ENCODE measurements at regions not wholly inside any gene's neighbourhood (a gene's known extent, or its start where the extent isn't known, plus 50 kb on each side); places are given as distances from the start of the nearest gene placed in this dataset.

GRCh38 chr20:12219798-12220197 lies 302.1 kb downstream of the BTBD3 start:
- TF ChIP-seq, protein P1, sequence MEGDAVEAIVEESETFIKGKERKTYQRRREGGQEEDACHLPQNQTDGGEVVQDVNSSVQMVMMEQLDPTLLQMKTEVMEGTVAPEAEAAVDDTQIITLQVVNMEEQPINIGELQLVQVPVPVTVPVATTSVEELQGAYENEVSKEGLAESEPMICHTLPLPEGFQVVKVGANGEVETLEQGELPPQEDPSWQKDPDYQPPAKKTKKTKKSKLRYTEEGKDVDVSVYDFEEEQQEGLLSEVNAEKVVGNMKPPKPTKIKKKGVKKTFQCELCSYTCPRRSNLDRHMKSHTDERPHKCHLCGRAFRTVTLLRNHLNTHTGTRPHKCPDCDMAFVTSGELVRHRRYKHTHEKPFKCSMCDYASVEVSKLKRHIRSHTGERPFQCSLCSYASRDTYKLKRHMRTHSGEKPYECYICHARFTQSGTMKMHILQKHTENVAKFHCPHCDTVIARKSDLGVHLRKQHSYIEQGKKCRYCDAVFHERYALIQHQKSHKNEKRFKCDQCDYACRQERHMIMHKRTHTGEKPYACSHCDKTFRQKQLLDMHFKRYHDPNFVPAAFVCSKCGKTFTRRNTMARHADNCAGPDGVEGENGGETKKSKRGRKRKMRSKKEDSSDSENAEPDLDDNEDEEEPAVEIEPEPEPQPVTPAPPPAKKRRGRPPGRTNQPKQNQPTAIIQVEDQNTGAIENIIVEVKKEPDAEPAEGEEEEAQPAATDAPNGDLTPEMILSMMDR (conservative IDR thresholded peaks at IDR 0.05 in 1 of 2, IDR thresholded peaks at IDR 0.05 in 1 of 2; ENCODE audit: low read depth in 1 of 2, low read length in 2 of 2): no peak
- TF ChIP-seq EZH2 (IDR thresholded peaks at IDR 0.05; ENCODE audit: low read length, missing control alignments): no peak
